Uterus (tissue), 3 donors: ENCODE measurements at regions not wholly inside any gene's neighbourhood (a gene's known extent, or its start where the extent isn't known, plus 50 kb on each side); places are given as distances from the start of the nearest gene placed in this dataset.
"Not testable (repeated sequence)": the region's sequence is repeated elsewhere in the genome, so short reads cannot be mapped to it uniquely, and the experiment has no call there.

Experiments
- DNase-seq, 2 donors: peaks; one replicate each; pipeline ENCODE4 v3.0.0-alpha.2; 2019 to 2020
- H3K27ac ChIP-seq, 2 donors: fragments of 200-600 bp; sonication (generic); 1 replicate in 1 of 2; 2 replicates in 1 of 2; pipeline ENCODE4 v1.5.1; 2016 to 2018
- H3K27me3 ChIP-seq, 2 donors: fragments of 200-600 bp; sonication (generic); one replicate each; pipeline ENCODE4 v1.5.1; 2018 to 2019; ENCODE audit warnings: control low read depth in 1 of 2
- H3K36me3 ChIP-seq, 2 donors: fragments of 200-600 bp; sonication (generic); one replicate each; pipeline ENCODE4 v1.5.1; 2019; ENCODE audit warnings: control low read depth in 1 of 2
- H3K4me1 ChIP-seq, 2 donors: fragments of 200-600 bp; sonication (generic); one replicate each; pipeline ENCODE4 v1.5.1; 2018 to 2019; ENCODE audit warnings: control low read depth in 1 of 2
- H3K4me3 ChIP-seq, 2 donors: fragments of 200-600 bp; sonication (generic); 1 replicate in 1 of 2; 2 replicates in 1 of 2; pipeline ENCODE4 v1.5.1; 2018 to 2019; ENCODE audit warnings: mild to moderate bottlenecking in 1 of 2
- H3K9me3 ChIP-seq, 2 donors: fragments of 200-600 bp; sonication (generic); one replicate each; pipeline ENCODE4 v1.5.1; 2019; ENCODE audit warnings: control low read depth in 1 of 2
- CTCF ChIP-seq, 4 experiments: fragments of 200-600 bp in 2 of 4; fragments of 450-650 bp in 2 of 4; sonication (generic) in 2 of 4; IDR thresholded peaks; one replicate each; pipeline ENCODE4 v1.5.1; 2016 to 2019; ENCODE audit warnings: antibody characterized with exemption in 4 of 4, mild to moderate bottlenecking in 2 of 4, moderate library complexity in 1 of 4
- POLR2A ChIP-seq, 2 donors: fragments of 450-650 bp; IDR thresholded peaks; one replicate each; pipeline ENCODE4 v1.6.1; 2016; ENCODE audit warnings: antibody characterized with exemption in 2 of 2, mild to moderate bottlenecking in 1 of 2, moderate library complexity in 1 of 2
- intact Hi-C: fragments of 100-400 bp; cut with DNase I; formaldehyde crosslinking; loops from one replicate; pipeline ENCODE4 v1.15.1; 2023; ENCODE audit warnings: low total_unique reads
- donor health status: DM: yes; HTN: yes; CAD: no.

- Histone ChIP-seq H3K4me3 (no peak overlapping the region), H3K36me3 (no peaks in the 10 kb centered on the region), H3K9me3 (no peaks in the 10 kb centered on the region), H3K27me3 (peaks cover 0 to 4% of the 10 kb centered on the region in 2 donors), H3K4me1 (no peaks in the 10 kb centered on the region), H3K27ac (no peak overlapping the region)
- no peak for TF ChIP-seq CTCF (IDR thresholded peaks at IDR 0.05)
- TF ChIP-seq POLR2A (IDR thresholded peaks at IDR 0.05) = no peak
- intact Hi-C loops = no loop called here
- DNase-seq = no peak
Measured at GRCh38 chrX:1106478-1107210, 105.8 kb downstream of the CRLF2 start.

GRCh38 chrX:1105671-1106419 lies 106.6 kb downstream of the CRLF2 start:
- Histone ChIP-seq H3K36me3 (no peaks in the 10 kb centered on the region), H3K4me1 (no peaks in the 10 kb centered on the region), H3K9me3 (no peaks in the 10 kb centered on the region), H3K27me3 (peaks cover 0 to 4% of the 10 kb centered on the region in 2 donors), H3K4me3 (no peak overlapping the region), H3K27ac (no peak overlapping the region)
- intact Hi-C loops = no loop called here
- no peak for TF ChIP-seq CTCF (IDR thresholded peaks at IDR 0.05)
- TF ChIP-seq POLR2A (IDR thresholded peaks at IDR 0.05) = no peak
- DNase-seq = no peak

- H3K27me3 ChIP-seq, H3K36me3 ChIP-seq, H3K4me1 ChIP-seq, intact Hi-C loops, H3K4me3 ChIP-seq, H3K27ac ChIP-seq, H3K9me3 ChIP-seq, DNase-seq: not testable (repeated sequence)
Measured at GRCh38 chrX:1105031-1105430, 107.4 kb downstream of the CRLF2 start.

GRCh38 chrX:1103360-1103759 lies 109.1 kb downstream of the CRLF2 start:
- peaks cover 0 to 4% of the 10 kb centered on the region in 2 donors for H3K27me3 ChIP-seq
- no peak overlapping the region for H3K4me3 ChIP-seq
- no peak overlapping the region for H3K27ac ChIP-seq
- no peak for DNase-seq
- intact Hi-C loops = no loop called here
- H3K9me3 ChIP-seq = no peaks in the 10 kb centered on the region
- TF ChIP-seq POLR2A (IDR thresholded peaks at IDR 0.05) (no peak), CTCF (IDR thresholded peaks at IDR 0.05) (no peak)
- no peaks in the 10 kb centered on the region for H3K36me3 ChIP-seq
- H3K4me1 ChIP-seq = no peaks in the 10 kb centered on the region

- Histone ChIP-seq H3K27ac (no peak overlapping the region), H3K9me3 (peaks cover 0 to 1% of the 10 kb centered on the region in 2 donors), H3K4me3 (no peak overlapping the region), H3K4me1 (no peaks in the 10 kb centered on the region), H3K27me3 (peaks cover 0 to 4% of the 10 kb centered on the region in 2 donors), H3K36me3 (no peaks in the 10 kb centered on the region)
- TF ChIP-seq CTCF (IDR thresholded peaks at IDR 0.05) = no peak
- TF ChIP-seq POLR2A (IDR thresholded peaks at IDR 0.05) = no peak
- no peak for DNase-seq
- intact Hi-C loops = no loop called here
Measured at GRCh38 chrX:1102786-1103185, 109.7 kb downstream of the CRLF2 start.

GRCh38 chrX:1102221-1102620 lies 110.2 kb downstream of the CRLF2 start:
- intact Hi-C loops, H3K27ac ChIP-seq, H3K4me1 ChIP-seq, H3K4me3 ChIP-seq, H3K9me3 ChIP-seq, DNase-seq, H3K36me3 ChIP-seq, H3K27me3 ChIP-seq: not testable (repeated sequence)
